ENCODE measurements at regions not wholly inside any gene's neighbourhood (a gene's known extent, or its start where the extent isn't known, plus 50 kb on each side); places are given as distances from the start of the nearest gene placed in this dataset.

DNA sequence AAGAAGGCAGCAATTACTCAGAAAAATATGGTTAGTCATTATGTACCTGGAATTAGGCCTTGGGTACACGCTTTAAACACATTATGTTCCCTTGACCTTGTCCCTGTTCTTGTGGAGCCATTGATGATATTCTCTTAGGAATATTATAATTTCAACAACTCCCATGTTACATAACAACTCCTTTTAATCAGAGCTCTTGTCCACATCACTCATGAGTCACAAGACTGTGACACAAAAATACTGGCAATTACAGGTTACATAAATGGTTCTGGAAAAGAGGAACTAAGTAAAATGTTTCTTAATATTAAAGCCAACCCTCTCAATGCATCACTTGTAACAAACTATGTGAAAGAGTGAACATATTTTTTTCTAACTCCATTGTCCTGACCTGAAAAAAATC, 143.8 kb upstream of the PCLO start:
- no peak overlapping the region for H3K4me3 ChIP-seq (ENCODE audit: low read depth, low read length)
- TF ChIP-seq, protein P1, sequence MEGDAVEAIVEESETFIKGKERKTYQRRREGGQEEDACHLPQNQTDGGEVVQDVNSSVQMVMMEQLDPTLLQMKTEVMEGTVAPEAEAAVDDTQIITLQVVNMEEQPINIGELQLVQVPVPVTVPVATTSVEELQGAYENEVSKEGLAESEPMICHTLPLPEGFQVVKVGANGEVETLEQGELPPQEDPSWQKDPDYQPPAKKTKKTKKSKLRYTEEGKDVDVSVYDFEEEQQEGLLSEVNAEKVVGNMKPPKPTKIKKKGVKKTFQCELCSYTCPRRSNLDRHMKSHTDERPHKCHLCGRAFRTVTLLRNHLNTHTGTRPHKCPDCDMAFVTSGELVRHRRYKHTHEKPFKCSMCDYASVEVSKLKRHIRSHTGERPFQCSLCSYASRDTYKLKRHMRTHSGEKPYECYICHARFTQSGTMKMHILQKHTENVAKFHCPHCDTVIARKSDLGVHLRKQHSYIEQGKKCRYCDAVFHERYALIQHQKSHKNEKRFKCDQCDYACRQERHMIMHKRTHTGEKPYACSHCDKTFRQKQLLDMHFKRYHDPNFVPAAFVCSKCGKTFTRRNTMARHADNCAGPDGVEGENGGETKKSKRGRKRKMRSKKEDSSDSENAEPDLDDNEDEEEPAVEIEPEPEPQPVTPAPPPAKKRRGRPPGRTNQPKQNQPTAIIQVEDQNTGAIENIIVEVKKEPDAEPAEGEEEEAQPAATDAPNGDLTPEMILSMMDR (IDR thresholded peaks at IDR 0.05; ENCODE audit: borderline replicate concordance, insufficient read depth, low read depth, low read length), result no peak

DNA sequence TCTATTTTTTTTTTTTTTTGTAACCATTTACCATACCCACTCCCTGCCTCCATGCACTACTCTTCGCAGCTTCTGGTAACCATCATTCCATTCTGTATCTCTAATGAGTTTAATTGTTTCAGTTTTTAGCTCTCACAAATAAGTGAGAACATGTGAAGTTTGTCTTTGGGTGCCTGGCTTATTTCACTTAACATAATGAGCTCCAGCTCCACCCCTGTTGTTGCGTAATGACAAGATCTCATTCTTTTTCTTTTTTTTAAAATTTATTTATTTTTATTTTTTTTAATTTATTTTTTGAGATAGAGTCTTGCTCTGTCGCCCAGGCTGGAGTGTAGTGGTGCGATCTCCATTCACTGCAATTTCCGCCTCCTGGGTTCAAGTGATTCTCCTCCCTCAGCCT, 142.3 kb upstream of the PCLO start:
- H3K4me3 ChIP-seq (ENCODE audit: low read depth, low read length), result no peak overlapping the region
- TF ChIP-seq, protein P1 (IDR thresholded peaks at IDR 0.05; ENCODE audit: borderline replicate concordance, insufficient read depth, low read depth, low read length), result no peak

DNA sequence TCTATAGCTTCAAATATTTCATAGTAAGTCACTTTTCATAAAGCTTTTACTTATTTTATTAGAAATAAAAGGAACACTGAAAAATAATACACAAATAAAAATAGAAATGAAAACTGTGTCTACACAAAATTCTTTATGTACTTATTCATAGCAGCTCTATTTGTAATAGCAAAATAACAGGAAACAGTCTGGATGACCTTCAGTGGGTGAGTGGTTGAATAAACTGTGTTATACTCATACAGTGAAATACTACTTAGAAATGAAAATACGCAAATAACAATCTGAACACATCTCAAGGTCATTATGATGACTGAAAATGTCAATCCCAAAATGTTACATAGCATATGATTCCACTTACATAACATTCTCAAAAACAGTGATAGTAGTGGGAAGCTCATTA, 138.7 kb upstream of the PCLO start:
- no peak overlapping the region for H3K4me3 ChIP-seq (ENCODE audit: low read depth, low read length)
- TF ChIP-seq, protein P1 (IDR thresholded peaks at IDR 0.05; ENCODE audit: borderline replicate concordance, insufficient read depth, low read depth, low read length), result no peak

DNA sequence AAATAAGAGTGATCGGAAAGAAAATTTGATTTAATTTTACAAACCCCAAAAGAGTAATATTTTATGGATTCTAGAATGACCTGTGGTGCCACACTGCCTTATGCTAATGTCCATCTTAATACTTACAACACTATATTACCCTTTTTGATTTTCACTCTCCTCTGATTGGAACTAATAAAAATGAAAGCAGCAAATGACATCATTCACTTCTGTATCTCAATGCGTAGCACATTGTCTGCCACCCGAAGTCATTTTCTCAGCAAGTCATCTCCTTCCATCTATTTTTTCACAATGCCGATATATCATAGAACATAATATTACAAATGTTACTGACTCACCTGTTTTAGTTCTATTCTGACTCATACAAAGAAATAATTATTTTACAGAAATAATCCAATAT, 127.5 kb upstream of the PCLO start:
- TF ChIP-seq, protein P1 (IDR thresholded peaks at IDR 0.05; ENCODE audit: borderline replicate concordance, insufficient read depth, low read depth, low read length), result no peak
- no peak overlapping the region for H3K4me3 ChIP-seq (ENCODE audit: low read depth, low read length)

DNA sequence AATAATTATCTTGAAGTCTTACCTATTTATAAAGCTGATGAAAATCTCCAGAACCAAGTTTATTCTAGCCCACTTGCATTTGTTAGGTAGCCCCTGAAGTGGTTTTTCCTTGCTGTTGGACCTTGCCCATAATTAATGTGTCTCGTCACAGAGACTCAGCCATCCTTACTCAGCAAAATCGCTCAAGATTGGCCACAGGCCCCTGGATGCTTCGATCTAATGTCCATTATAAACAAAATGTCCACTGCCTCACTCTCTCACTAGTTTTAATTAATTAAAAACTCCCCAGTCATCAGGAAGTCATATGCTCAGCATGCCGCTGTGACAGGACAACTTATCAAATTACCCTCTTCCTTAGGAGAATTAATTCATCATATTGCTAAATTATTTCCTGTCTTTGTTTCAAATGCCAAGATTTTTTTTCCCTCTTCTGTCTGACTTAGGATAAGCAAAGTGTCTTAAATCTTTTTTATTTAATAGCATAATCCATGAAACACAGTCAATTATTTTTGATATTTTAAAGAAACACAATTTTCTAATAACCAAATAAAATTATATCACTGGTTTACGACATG, 126.8 kb upstream of the PCLO start:
- H3K4me3 ChIP-seq (ENCODE audit: low read depth, low read length), result no peak overlapping the region
- TF ChIP-seq, protein P1 (IDR thresholded peaks at IDR 0.05; ENCODE audit: borderline replicate concordance, insufficient read depth, low read depth, low read length), result no peak

DNA sequence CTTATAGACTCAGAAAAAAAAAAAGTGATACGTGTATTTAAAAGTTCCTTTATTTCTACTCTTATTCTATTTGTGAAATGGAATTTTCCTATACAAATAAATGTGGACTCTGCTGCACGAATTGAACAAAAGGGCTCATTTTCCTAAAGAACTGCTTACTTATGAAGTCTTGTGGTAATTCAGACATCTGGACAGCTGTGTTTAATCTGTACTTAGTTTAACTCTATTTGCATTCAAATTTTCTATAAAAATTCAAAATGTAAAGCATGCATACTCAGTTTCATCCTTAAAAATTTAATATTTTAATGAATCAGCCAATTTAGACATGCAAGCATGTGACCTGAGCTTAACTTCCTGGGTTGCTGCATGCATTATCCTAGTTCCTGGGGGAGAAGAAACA, 118.0 kb upstream of the PCLO start:
- TF ChIP-seq, protein P1 (IDR thresholded peaks at IDR 0.05; ENCODE audit: borderline replicate concordance, insufficient read depth, low read depth, low read length), result no peak
- no peak overlapping the region for H3K4me3 ChIP-seq (ENCODE audit: low read depth, low read length)

DNA sequence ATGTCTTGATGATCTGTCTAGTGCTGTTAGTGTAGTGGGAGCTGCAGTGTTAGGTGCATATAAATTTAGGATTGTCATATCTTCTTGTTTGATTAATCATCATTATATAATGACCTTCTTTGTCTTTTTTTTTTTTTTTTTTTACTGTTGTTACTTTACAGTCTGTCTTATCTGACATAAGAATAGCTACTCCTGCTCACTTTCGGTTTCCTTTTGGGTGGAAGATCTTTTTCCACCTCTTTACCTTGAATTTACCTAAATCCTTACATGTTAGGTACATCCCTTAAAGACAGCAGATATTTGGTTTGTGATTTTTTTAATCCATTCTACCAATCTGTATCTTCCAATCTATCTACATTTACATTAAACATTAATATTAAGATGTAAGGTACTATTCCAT, 113.6 kb upstream of the PCLO start:
- TF ChIP-seq, protein P1 (IDR thresholded peaks at IDR 0.05; ENCODE audit: borderline replicate concordance, insufficient read depth, low read depth, low read length), result no peak
- no peak overlapping the region for H3K4me3 ChIP-seq (ENCODE audit: low read depth, low read length)
